Neural progenitor cell (in vitro differentiated cells): ENCODE measurements at regions not wholly inside any gene's neighbourhood (a gene's known extent, or its start where the extent isn't known, plus 50 kb on each side); places are given as distances from the start of the nearest gene placed in this dataset.

Experiments used
- EZH2 ChIP-seq: fragments of 200-600 bp; sonication (generic); IDR thresholded peaks from 2 replicates; pipeline ENCODE4 v1.6.1; 2017; ENCODE audit warnings: antibody characterized with exemption, mild to moderate bottlenecking, moderate library complexity
- EZH2phosphoT487 ChIP-seq: fragments of 200-600 bp; sonication (generic); IDR thresholded peaks from 2 replicates; pipeline ENCODE4 v1.6.1; 2017; ENCODE audit warnings: antibody characterized with exemption
- TF ChIP-seq, protein P1 (sequence below): fragments of 200-600 bp; sonication (generic); IDR thresholded peaks from 2 replicates; pipeline ENCODE4 v1.5.1; 2017; ENCODE audit warnings: antibody characterized with exemption, mild to moderate bottlenecking

DNA sequence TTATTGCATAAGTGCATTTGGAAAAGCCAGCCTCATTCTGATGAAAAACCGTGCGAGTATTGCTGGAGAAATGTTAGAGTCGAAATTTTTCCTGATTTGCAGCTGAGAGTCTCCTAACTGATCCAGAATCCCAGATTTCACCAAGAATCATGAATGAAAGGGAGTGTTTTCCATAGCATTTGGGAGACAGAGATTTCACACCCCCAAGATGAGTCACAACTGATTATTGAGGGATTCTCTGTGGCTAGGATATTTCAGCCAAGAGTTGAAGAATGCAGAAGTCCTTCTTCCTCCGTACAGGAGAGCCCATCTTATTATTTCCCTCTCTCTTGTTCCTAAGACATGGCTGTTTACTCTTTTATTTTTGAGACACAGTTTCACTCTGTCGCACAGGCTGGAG, 82.2 kb upstream of the SALL4 start:
- TF ChIP-seq, protein P1, sequence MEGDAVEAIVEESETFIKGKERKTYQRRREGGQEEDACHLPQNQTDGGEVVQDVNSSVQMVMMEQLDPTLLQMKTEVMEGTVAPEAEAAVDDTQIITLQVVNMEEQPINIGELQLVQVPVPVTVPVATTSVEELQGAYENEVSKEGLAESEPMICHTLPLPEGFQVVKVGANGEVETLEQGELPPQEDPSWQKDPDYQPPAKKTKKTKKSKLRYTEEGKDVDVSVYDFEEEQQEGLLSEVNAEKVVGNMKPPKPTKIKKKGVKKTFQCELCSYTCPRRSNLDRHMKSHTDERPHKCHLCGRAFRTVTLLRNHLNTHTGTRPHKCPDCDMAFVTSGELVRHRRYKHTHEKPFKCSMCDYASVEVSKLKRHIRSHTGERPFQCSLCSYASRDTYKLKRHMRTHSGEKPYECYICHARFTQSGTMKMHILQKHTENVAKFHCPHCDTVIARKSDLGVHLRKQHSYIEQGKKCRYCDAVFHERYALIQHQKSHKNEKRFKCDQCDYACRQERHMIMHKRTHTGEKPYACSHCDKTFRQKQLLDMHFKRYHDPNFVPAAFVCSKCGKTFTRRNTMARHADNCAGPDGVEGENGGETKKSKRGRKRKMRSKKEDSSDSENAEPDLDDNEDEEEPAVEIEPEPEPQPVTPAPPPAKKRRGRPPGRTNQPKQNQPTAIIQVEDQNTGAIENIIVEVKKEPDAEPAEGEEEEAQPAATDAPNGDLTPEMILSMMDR = no peak
- TF ChIP-seq EZH2 (no peak), EZH2phosphoT487 (no peak)
